ENCODE measurements at regions not wholly inside any gene's neighbourhood (a gene's known extent, or its start where the extent isn't known, plus 50 kb on each side); places are given as distances from the start of the nearest gene placed in this dataset.
"Not testable (repeated sequence)": the region's sequence is repeated elsewhere in the genome, so short reads cannot be mapped to it uniquely, and the experiment has no call there.

- no peak for DNase-seq
Observed at GRCh38 chr16:72654535-72654934, 393.4 kb downstream of the ZFHX3 start.

GRCh38 chr16:72649254-72649944, 398.5 kb downstream of the ZFHX3 start:
- no peak for DNase-seq

GRCh38 chr16:72646615-72647014, 401.3 kb downstream of the ZFHX3 start:
- DNase-seq, result no peak

GRCh38 chr16:72645538-72645937, 402.4 kb downstream of the ZFHX3 start:
- DNase-seq, result no peak

- no peak for DNase-seq
Observed at GRCh38 chr16:72644911-72645310, 403.0 kb downstream of the ZFHX3 start.

- DNase-seq, result no peak
Observed at GRCh38 chr16:72639494-72639893, 408.4 kb downstream of the ZFHX3 start.

GRCh38 chr16:72637306-72637705, 410.6 kb downstream of the ZFHX3 start:
- DNase-seq, result no peak

- DNase-seq, result no peak
Observed at GRCh38 chr16:72635694-72636093, 412.2 kb downstream of the ZFHX3 start.

- DNase-seq, result no peak
Observed at GRCh38 chr16:72635104-72635503, 412.8 kb downstream of the ZFHX3 start.

- not testable (repeated sequence) for DNase-seq
Observed at GRCh38 chr16:72627182-72627896, 420.6 kb downstream of the ZFHX3 start.

- DNase-seq, result no peak
Observed at GRCh38 chr16:72626623-72627022, 421.3 kb downstream of the ZFHX3 start.

- no peak for DNase-seq
Observed at GRCh38 chr16:72621651-72622050, 426.3 kb downstream of the ZFHX3 start.

GRCh38 chr16:72620853-72621252, 427.1 kb downstream of the ZFHX3 start:
- no peak for DNase-seq

GRCh38 chr16:72620348-72620747, 427.6 kb downstream of the ZFHX3 start:
- no peak for DNase-seq

- no peak for DNase-seq
Observed at GRCh38 chr16:72615856-72616255, 432.1 kb downstream of the ZFHX3 start.

- DNase-seq, result no peak
Observed at GRCh38 chr16:72612718-72613117, 435.2 kb downstream of the ZFHX3 start.

GRCh38 chr16:72612256-72612655, 435.7 kb downstream of the ZFHX3 start:
- no peak for DNase-seq

- no peak for DNase-seq
Observed at GRCh38 chr16:72609933-72610332, 438.0 kb upstream of the PMFBP1 start.

GRCh38 chr16:72609066-72609465, 437.1 kb upstream of the PMFBP1 start:
- no peak for DNase-seq

GRCh38 chr16:72604375-72604774, 432.4 kb upstream of the PMFBP1 start:
- no peak for DNase-seq

GRCh38 chr16:72602499-72602898, 430.5 kb upstream of the PMFBP1 start:
- DNase-seq, result no peak

GRCh38 chr16:72598696-72599095, 426.7 kb upstream of the PMFBP1 start:
- DNase-seq, result no peak

- no peak for DNase-seq
Observed at GRCh38 chr16:72597938-72598337, 426.0 kb upstream of the PMFBP1 start.

- DNase-seq, result no peak
Observed at GRCh38 chr16:72596373-72596772, 424.4 kb upstream of the PMFBP1 start.
